ENCODE measurements at regions not wholly inside any gene's neighbourhood (a gene's known extent, or its start where the extent isn't known, plus 50 kb on each side); places are given as distances from the start of the nearest gene placed in this dataset.
"Not testable (repeated sequence)": the region's sequence is repeated elsewhere in the genome, so short reads cannot be mapped to it uniquely, and the experiment has no call there.

DNA sequence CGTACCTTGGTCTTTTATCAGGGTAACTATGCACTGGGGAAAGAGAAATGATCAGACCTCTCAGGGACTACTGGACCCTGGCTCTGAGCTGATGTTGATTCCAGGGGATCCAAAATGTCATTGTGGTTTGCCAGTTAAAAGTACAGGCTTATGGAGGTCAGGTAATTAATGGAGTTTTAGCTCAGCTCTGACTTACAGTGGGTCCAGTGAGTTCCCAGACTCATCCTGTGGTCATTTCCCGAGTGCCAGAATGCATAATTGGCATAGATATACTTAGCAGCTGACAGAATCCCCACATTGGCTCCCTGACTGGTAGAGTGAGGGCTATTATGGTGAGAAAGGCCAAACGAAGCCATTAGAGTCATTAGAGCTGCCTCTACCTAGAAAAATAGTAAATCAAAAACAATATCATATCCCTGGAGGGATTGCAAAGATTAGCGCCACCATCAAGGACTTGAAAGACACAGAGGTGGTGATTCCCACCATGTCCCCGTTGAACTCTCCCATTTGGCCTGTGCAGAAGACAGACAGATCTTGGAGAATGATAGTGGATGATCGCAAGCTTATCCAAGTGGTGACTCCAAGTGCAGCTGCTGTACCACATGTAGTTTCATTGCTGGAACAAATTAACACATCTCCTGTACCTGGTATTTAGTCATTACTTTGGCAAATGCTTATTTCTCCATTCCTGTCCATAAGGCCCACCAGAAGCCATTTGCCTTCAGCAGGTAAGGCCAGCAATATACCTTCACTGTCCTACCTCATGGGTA lies 152.4 kb downstream of the THBS2 start:
- no peak for DNase-seq (ENCODE audit: low read depth)

DNA sequence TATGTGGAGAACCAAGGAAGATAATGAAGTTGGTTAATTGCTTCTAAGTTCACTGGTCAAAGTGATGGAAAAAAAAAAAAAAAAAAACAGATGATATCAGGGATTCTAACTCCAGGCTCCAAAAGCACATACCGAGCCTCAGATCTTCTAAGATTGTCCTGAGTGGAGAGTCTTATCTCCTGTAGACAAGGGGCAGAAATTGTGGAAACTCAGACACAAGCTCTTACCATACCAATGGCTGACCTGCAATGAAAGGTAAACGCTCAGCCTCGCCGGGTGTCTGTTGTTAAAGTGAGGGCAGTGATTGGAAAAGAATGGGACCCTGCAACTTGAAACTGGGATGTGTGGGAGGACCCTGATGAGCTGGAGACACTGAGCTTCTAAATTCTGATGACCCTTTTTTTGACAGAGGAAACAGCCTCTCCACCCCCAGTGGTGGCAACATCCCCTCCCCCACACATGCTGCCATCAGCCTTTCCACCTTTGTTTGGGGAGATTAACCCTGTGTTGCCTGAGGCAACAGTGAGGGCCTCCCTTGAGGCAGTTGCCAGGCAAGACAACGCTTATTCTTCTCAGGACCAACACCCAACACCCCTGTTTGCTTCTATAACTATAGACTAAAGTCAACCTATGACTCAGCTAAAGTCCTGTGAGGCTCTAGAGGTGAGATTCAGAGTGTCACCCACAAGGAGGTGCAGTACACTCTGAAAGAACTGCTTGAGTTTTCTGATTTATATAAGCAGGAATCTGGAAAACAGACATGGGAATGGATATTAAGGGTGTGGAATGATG lies 154.0 kb downstream of the THBS2 start:
- no peak for DNase-seq (ENCODE audit: low read depth)

DNA sequence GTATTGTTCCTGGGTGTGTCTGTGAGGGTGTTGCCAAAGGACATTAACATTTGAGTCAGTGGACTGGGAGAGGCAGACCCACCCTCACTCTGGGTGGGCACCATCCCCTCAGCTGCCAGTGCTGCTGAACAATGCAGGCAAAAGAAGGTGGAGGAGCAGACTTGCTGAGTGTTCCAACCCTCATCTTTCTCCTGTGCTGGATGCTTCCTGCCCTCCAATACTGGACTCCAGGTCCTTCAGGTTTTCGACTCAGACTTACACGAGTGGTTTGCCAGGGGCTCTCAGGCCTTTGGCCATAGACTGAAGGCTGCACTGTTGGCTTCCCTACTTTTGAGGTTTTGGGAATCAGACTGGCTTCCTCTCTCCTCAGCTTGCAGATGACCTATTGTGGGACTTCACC lies 155.0 kb downstream of the THBS2 start:
- DNase-seq (ENCODE audit: low read depth): not testable (repeated sequence)

DNA sequence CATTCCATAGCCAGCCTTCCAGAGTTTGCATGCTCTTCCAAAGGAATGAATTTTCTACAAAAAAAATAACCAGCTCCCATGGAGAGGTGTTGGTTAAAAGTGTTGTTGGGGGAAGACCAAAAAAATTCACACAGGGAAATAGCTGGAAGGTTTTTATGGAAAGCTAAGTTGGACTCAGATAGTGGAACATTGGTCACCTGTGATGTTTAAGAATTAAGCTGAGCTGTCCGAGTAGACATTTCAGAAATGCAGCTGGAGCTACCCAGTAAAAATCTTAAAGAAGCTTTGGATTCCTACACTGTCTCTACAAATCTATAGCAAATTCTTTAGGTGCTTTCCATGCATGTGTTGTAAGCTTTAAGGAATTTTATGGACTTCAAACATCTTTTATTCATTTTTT lies 155.5 kb downstream of the THBS2 start:
- no peak for DNase-seq (ENCODE audit: low read depth)

DNA sequence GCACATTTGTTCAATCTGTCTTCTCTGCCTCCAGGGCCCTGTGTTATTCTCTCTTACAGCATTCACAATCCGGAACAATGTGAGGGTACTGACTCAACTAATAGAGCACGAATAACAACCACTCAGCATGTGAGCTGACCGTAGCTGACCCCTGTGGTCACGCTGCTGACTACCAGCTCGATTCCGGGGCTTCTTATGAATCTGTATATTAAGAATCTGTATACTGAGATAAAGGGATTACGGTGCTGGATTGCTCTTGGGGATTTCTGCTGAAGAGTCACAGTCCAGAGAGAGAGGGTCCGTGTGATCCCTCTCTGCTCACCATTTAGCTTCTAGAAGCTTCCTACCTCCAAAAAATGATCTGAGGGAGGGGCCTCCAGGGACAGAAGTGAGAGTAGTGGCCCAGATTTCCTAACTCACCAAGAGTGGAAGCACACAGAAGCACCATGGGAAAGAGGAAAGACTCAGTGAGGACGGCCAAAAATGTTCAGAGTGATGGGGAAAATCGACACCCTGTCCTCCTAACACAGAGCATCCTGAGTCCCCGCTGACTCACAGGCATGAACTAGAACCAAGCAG lies 156.2 kb downstream of the THBS2 start:
- DNase-seq (ENCODE audit: low read depth): no peak

DNA sequence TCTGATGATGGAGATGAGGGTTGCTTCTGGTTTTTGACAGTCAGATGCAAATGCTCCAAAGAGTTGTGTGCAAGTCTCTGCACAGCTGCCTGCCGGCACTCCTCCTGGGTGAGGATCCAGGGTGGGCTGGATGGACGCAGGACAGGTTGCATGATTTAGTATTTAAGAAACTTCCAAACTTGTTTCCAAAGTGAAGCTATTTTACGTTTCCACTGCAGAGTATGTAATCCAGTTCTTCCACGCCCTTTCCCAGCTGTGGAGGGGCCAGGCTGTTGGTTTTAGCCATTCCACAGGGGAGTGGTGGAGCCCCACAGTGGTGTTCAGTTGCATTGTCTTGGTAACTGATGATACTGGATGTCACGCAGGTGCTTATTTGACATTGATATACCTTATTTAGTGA lies 157.3 kb downstream of the THBS2 start:
- no peak for DNase-seq (ENCODE audit: low read depth)

DNA sequence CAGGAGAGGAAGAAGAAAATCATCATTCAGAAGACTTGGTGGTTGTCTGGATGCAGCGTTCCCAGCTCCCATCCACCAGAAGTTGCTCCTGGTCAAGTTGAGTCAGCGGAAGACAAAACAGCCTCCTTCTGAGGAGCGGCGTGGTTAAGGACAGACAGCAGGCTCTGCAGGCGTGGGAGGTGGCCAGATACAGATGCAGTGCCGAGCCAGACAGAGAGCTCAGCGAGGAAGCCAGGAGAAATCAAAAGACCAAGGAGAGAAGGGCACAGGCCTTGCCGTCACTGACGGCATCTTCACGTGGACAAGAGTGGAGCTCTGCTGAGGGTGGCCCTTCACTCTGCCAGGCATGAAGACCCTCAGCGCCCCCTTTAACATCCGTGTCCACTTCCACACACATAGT lies 158.5 kb downstream of the THBS2 start:
- DNase-seq (ENCODE audit: low read depth): no peak

DNA sequence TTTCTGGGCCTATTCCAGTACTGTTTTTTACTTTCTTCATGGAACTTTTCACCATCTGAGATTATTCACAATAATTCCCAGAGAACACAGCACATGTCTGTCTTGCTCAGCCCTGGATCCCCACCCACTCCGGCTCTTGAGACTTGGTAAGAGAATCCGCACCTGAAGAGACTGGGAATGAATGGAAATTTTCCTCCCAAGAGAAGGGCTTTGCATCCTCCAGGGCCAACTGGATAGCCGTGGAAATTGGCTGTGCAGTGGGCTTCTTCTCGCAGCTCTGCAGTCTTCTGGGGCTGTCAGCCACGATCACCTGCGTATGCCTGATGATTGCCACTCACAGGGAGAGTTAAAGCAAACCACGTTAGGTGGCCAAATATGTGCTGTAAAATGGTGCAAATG lies 159.1 kb downstream of the THBS2 start:
- DNase-seq (ENCODE audit: low read depth): no peak

DNA sequence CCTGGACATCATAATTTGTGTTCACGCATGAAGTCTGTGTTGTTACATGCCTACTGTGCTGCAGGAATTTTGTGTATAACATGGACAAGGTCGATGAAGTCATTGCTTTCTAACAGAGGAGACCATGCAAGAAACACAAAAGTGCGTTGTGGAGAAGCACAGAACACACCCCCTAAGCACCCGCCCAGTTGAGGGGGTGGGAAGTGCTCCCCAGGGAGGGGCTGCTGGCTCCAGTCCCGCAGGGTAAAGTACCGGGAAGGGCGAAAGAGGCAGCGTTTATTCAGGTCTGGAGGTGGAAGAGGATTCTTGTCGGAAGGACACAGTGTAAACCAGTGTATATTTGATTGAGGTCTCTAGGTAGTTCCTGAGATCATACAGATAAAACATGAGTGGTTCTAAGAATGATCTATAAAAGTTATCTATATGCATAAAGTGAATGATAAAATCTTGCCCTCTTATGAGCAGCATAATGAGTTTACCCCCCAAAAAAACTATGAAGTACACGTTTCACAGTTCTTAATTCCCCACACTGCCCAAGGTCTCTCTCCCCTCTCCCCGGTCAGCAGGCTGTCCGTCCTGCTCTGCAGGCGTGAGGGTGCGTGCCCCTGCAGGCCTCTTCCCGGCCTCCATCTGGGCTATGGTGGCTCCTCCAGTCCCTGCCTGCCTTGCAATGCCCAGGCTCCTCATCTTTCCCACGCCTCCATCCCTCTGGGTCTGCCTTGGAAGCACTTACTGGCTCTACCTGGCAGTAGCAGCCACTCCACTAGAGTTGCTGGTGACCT lies 159.7 kb downstream of the THBS2 start:
- no peak for DNase-seq (ENCODE audit: low read depth)

DNA sequence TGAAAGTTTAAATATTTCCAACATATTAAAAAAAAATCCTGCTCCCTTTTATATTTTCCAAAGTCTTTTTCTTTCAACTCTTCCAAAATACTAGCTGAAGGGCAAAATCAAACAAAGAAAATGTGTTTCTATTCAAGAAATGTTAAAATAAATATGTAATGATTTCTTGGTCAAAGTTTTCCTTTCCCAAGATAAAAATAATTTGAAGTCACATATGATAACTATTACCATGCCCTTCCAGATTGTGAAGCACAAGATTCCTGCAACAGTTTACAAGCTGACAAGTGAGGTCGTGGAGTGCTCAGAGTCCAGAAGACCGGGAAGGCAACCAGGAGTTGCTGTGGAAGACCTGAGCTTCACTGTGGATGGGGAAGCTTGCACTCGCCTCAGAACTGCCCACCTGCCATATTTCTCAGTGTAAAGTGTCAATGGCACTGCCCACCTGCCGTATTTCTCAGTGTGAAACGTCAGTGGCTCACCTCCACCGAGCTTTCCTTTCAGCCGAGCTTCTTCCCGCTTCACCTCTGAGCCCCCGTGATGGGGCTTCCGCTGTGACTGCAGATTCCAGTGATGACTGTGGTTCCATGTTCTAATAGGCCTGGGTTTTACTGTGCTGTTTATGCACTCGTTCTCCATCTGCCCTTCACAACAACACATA lies 160.5 kb downstream of the THBS2 start:
- DNase-seq (ENCODE audit: low read depth): no peak

DNA sequence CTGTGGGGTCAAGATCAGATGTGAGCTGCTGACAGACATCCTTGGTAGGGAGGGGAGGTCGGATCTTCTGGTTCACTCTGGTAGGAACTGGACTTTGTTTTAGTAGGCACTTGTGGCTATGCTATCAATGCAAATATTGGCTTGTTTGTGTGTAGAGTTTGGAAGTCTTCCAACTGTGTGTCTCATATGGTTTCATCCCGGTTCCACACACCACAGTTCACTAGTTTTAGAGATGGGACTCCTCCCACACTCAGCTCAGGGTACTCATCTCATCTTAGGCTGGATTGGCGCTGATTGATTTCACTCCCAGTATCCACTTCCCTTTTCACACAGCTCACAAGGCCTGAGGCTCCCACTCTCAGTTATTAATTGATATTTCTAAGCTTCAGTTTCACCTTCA lies 161.3 kb downstream of the THBS2 start:
- DNase-seq (ENCODE audit: low read depth): no peak

DNA sequence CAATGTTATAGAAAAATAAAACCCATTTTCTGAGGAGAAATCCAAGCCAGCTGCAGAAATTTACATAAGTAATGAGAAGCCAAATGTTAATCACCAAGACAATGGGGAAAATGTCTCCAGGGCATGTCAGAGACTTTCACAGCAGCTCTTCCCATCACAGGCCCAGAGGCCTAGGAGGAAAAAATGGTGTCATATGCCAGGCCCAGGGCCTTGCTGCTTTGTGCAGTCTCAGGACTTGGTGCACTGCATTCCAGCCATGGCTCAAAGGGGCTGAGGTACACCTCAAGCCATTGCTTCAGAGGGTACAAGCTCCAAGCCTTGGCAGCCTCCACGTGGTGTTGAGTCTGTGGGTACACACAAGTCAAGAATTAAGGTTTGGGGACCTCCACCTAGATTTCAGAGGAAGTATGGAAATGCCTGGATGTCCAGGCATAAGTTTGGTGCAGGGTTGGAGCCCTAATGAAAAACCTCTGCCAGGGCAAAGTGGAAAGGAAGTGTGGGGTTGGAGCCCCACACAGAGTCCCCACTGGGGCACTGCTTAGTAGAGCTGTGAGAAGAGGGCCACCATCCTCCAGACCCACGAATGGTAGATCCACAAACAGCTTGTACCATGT lies 163.0 kb downstream of the THBS2 start:
- not testable (repeated sequence) for DNase-seq (ENCODE audit: low read depth)

DNA sequence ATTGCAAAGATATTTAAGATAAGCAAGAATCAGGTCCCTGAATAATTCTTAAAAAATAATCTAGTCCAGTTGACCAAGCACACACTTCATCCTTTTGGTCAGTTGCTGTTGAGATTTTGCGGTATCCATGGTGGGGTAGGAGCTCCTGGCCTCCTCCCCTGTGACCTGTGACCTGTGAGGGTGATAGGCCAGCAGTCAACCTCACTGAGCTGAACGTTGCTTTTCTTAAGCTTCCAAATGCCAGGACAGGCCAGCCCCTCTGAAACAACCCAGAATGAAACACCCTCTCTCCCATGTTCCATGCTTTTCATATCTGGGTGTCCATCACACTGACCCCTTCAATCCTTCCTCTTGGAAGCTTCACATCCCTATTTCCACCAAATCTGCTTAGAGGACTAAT lies 164.9 kb downstream of the THBS2 start:
- DNase-seq (ENCODE audit: low read depth): no peak

DNA sequence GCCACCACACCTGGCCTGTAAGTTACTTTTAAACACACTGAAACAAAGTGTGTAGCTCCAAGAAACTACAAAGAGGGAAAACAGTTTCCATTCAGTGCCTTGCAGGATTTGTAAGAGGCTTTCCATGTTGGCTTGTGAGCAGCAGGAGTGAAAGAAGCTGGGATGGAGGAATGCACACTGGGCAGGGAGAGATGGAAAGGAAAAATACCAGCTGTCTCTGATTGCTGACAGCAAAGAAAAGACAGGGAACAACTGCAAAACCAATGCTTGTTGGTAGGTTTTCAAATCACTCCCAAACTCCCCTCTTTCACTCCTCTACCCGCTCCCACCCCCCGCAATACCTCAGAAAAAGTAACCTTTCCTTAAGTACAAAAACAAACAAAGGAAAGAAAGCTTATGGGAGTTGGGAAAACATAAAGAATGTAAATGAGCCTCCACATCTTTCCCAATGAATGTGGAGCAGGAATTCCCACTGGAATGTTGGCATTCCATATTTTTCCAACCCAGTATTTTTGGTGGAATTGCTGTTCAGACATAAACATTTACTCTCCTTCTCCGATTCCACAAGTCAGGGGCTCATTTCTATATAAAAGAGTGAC lies 166.1 kb downstream of the THBS2 start:
- no peak for DNase-seq (ENCODE audit: low read depth)

DNA sequence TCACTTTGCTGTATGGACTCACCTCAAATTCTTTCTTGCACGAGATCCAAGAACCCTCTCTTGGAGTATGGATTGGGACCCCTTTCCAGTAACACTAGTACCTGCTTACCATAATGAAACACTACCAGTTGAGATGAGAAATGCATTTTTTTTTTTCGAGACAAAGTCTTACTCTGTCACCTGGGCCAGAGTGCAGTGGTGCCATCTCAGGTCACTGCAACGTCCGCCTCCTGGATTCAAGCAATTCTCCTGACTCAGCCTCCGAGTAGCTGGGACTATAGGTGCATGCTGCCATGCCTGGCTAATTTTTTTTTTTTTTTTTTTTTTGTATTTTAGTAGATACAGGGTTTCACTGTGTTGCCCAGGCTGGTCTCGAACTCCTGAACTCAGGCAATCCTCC lies 167.0 kb downstream of the THBS2 start:
- DNase-seq (ENCODE audit: low read depth): not testable (repeated sequence)

DNA sequence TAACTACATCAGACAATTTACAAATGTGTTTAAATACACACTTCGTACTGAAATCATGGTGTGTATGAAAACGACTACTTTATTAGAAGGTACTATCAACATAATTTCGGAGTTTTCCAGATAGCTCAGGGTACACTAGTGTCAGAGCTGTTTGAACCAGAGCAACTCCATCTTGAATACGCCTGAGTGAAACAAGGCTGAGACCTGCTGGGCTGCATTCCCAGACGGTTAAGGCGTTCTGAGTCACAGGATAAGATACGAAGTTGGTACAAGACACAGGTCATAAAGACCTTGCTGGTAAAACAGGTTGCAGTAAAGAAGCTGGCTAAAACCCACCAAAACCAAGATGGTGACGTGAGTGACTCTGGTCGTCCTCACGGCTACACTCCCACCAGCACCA lies 167.6 kb downstream of the THBS2 start:
- DNase-seq (ENCODE audit: low read depth): no peak

DNA sequence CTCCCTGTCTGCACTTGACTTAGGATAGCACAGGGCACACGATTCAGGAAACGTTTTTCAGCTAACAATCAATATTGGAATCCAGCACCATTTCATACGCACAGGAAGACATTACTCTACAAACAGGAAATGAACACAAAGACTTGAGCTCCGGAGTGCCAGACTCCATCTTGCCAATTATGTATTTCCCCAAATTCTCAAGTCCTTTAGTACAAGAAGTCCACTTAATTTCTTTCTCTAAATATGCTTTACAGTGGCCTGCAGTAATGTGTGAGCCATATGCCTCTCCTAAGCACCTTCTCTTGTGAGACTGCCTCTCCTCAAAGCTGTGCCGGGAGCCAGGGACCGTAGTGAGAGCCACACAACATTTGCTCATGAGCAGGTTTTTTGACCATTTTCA lies 168.2 kb downstream of the THBS2 start:
- no peak for DNase-seq (ENCODE audit: low read depth)

DNA sequence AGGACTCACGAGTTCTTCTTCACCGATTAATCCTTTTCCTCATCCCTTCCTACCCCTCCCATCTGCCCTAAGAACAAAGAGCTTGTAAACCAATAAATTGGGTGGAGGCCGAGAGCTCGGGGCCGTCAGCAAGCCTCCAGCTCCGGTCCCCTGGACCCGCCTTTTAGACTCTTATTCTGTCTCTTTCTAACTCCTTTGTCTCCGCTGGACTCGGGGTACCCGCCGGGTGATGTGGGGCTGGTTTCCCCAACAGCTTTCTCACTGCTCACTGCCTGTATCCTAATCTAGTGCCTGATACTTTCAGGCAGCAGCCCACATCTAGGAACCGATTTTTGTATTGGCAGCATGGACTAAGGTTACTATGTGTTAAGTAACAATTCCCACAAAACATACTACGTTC lies 169.1 kb downstream of the THBS2 start:
- DNase-seq (ENCODE audit: low read depth): not testable (repeated sequence)

DNA sequence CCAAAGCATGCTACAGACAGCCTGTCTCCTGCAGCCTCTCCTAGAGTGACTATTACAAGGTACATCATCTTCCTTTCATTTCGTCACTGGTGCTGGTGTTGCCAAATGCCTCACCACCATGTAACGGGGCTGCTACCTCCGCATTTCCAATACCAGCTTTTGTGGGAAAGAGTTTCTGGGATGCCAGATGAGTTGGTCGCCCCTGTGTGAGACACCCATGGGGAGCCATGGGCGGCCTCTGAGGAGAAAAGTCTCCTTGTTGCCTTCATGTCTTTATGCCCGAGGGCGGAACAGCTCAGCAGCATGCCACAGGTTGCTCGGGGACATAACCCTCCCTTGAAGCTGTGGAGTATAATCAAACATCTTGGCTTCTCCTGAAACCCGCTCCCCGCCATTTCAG lies 169.6 kb downstream of the THBS2 start:
- no peak for DNase-seq (ENCODE audit: low read depth)

DNA sequence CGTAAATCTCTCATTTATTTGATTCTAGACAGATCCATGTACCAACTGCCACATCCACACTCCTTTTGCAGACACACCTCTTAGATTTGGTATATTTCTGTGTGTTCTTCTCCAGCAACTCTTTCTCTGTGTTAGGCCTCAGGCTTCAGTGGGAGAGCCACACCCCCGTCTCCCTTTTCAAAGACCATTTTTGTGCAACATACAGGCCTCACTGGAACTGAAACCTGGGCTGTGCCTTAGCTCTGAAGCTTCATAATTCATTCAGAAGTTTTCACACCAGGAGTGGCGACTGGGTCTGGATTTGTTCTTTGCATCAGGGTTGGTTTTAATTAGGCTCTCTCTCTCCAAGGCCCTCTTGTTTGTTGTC lies 170.2 kb downstream of the THBS2 start:
- no peak for DNase-seq (ENCODE audit: low read depth)

DNA sequence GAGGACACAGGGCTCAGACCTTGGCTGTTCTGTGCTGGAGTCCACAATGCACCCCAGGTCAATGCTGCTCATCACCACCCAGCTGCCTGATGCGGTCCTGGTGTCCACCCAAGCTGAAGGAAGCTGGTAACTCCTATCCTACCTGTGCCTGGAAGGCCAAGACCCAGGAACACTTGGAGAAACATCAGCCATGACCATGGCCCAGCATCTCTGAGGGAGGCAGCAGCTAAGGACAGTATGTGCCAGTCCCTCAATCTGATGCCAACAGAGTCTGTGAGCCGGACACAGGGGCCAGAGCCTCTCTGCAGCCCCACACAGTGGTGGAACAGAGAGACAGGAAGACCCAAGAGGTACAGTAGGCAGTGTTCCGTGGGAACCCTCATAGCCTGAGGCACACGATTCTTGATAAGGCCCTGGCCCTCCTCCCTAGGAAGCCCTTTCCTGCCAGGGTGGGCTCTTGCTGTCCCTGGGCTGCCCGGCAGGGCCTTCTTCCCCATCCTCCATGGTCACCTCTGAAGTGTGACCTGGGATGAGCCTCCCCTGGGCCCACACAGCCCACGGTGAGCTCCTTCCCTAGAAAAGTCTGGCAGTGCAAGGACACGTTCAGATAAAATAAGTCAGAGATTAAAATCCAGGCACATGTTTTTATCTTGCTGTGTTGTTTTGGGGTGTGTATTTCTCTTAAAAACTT lies 170.7 kb downstream of the THBS2 start:
- no peak for DNase-seq (ENCODE audit: low read depth)
